K562 (cell line): ENCODE measurements at regions not wholly inside any gene's neighbourhood (a gene's known extent, or its start where the extent isn't known, plus 50 kb on each side); places are given as distances from the start of the nearest gene placed in this dataset.

Experiments used
- ATAC-seq: fragments of 200-7000 bp; cut with Tn5 transposase; 3 replicates; pipeline ENCODE4 v1.9.1; 2020; ENCODE audit warnings: moderate library complexity
- BruUV-seq: library from RNA; stranded (reverse); fragments of 400-500 nt; replicated peaks from 2 replicates; lab custom pipeline; 2021; lab: Mats Ljungman, UMichigan
- CTCF ChIA-PET: fragments of 300-600 bp; formaldehyde crosslinking; extraction: SDS; loops from one replicate; lab custom pipeline; 2021; ENCODE audit warnings: low intra/inter-chr PET ratio; lab: Yijun Ruan, JAX
- POLR2A ChIA-PET: fragments of 300-600, 350-650 bp; sonication (Branson Sonifier 250); formaldehyde crosslinking; extraction: SDS; loops from one replicate; lab custom pipeline; 2021; ENCODE audit warnings: antibody characterized with exemption, inconsistent platforms; lab: Yijun Ruan, JAX
- DNase-seq, 4 experiments: peaks; one replicate each; pipeline versions ENCODE4 v3.0.0 to v3.0.0-alpha.2; 2011 to 2018; ENCODE audit warnings: low spot score in 3 of 4, mixed read lengths in 3 of 4; ENCODE audit errors: extremely low read depth in 1 of 4
- FAIRE-seq: peaks from 2 replicates; lab custom pipeline; 2011; peaks lifted over from hg19 to GRCh38; lab: Jason Lieb, UNC
- H2AFZ ChIP-seq: 2 replicates; pipeline ENCODE4 v1.6.0; 2011; ENCODE audit warnings: low read depth, low read length, control low read depth, inconsistent platforms
- H3K27ac ChIP-seq: fragments of 200-600 bp; 3 replicates; pipeline ENCODE4 v1.8.0; 2011; ENCODE audit warnings: low read depth, mild to moderate bottlenecking, control low read depth, inconsistent platforms, low read length, moderate library complexity, mixed read lengths; ENCODE audit errors: extremely low read depth
- H3K27me3 ChIP-seq, 2 experiments: fragments of 300-600 bp in 1 of 2; 2 replicates in 1 of 2; 3 replicates in 1 of 2; pipeline versions ENCODE4 v1.6.0 to v1.8.0; 2011; ENCODE audit warnings: inconsistent platforms in 2 of 2, low read length in 2 of 2, mild to moderate bottlenecking in 1 of 2, mixed read lengths in 1 of 2, moderate library complexity in 1 of 2; ENCODE audit not compliant: control insufficient read depth in 2 of 2, insufficient read depth in 2 of 2
- H3K36me3 ChIP-seq: fragments of 300-600 bp; 3 replicates; pipeline ENCODE4 v1.8.0; 2011; ENCODE audit warnings: mild to moderate bottlenecking, low read length, inconsistent platforms; ENCODE audit not compliant: control insufficient read depth, insufficient read depth
- H3K4me1 ChIP-seq, 2 experiments: fragments of 200-600 bp in 1 of 2; replicated peaks in 1 of 2; 2 replicates in 1 of 2; 3 replicates in 1 of 2; pipeline versions ENCODE4 v1.5.1 to v1.8.0; 2011; ENCODE audit warnings: inconsistent platforms in 2 of 2, low read length in 2 of 2, mild to moderate bottlenecking in 1 of 2, mixed read lengths in 1 of 2, moderate library complexity in 1 of 2; ENCODE audit not compliant: control insufficient read depth in 2 of 2, insufficient read depth in 2 of 2
- H3K4me2 ChIP-seq: 2 replicates; pipeline ENCODE4 v1.6.1; 2011; ENCODE audit warnings: low read length, control low read depth, inconsistent platforms, mixed read lengths; ENCODE audit not compliant: insufficient read depth
- H3K4me3 ChIP-seq: fragments of 200-600 bp; sonication (generic), shearing (Covaris generic); 2 replicates; pipeline ENCODE4 v1.5.1; 2016; ENCODE audit warnings: control low read depth, inconsistent platforms
- H3K79me2 ChIP-seq: fragments of 200-600 bp; 3 replicates; pipeline ENCODE4 v1.8.0; 2011; ENCODE audit warnings: low read length, inconsistent platforms; ENCODE audit not compliant: control insufficient read depth, insufficient read depth
- H3K9ac ChIP-seq, 2 experiments: 2 replicates each; pipeline versions ENCODE4 v1.6.0 to v1.6.1; 2011; ENCODE audit warnings: low read depth in 2 of 2, low read length in 2 of 2, control low read depth in 1 of 2, inconsistent platforms in 1 of 2, mild to moderate bottlenecking in 1 of 2, mixed read lengths in 1 of 2; ENCODE audit not compliant: insufficient read depth in 1 of 2
- H3K9me1 ChIP-seq: one replicate; pipeline ENCODE4 v1.6.0; 2011; ENCODE audit warnings: inconsistent platforms, mild to moderate bottlenecking, low read length, moderate library complexity; ENCODE audit not compliant: control insufficient read depth, insufficient read depth
- H3K9me3 ChIP-seq: replicated peaks from 2 replicates; pipeline ENCODE4 v1.5.1; 2011; ENCODE audit warnings: low read depth, low read length, inconsistent platforms; ENCODE audit not compliant: control insufficient read depth, insufficient read depth
- H4K20me1 ChIP-seq: replicated peaks from 2 replicates; pipeline ENCODE4 v1.6.1; 2011; ENCODE audit warnings: low read length, inconsistent platforms, mixed read lengths; ENCODE audit not compliant: control insufficient read depth, insufficient read depth
- DNMT1 ChIP-seq: fragments of 450-650 bp; IDR thresholded peaks from 2 replicates; pipeline ENCODE4 v1.6.1; 2016; ENCODE audit warnings: antibody characterized with exemption, mild to moderate bottlenecking
- ETV5 ChIP-seq: sonication (generic); formaldehyde crosslinking; IDR thresholded peaks from 2 replicates; pipeline ENCODE4 v1.4.0; 2020; ENCODE audit warnings: low read depth, mild to moderate bottlenecking, missing genetic modification reagents
- EWSR1 ChIP-seq: fragments of 450-650 bp; IDR thresholded peaks from 2 replicates; pipeline ENCODE4 v1.6.1; 2018; ENCODE audit warnings: borderline replicate concordance, mild to moderate bottlenecking, low read depth, moderate library complexity; ENCODE audit not compliant: partially characterized antibody
- IRF1 ChIP-seq: sonication (generic); formaldehyde crosslinking; IDR thresholded peaks from 2 replicates; pipeline ENCODE4 v1.8.0; 2022; ENCODE audit warnings: missing genetic modification reagents, mild to moderate bottlenecking, borderline replicate concordance
- IRF9 ChIP-seq: fragments of 450-650 bp; IDR thresholded peaks from 2 replicates; pipeline ENCODE4 v1.6.1; 2016; ENCODE audit warnings: missing biosample characterization, missing genetic modification characterization
- MCM7 ChIP-seq, 2 experiments: fragments of 450-650 bp; IDR thresholded peaks; 2 replicates each; pipeline ENCODE4 v1.6.1; 2016 to 2018
- NCOA1 ChIP-seq: fragments of 450-650 bp; IDR thresholded peaks from 2 replicates; pipeline ENCODE4 v1.6.1; 2016; ENCODE audit warnings: low read depth
- NEUROD1 ChIP-seq: fragments of 150-350 bp; IDR thresholded peaks from 2 replicates; pipeline ENCODE4 v1.6.1; 2014; ENCODE audit warnings: borderline replicate concordance, low read length, low read depth; ENCODE audit not compliant: partially characterized antibody
- POLR2B ChIP-seq: fragments of 450-650 bp; IDR thresholded peaks from 2 replicates; pipeline ENCODE4 v1.6.1; 2018; ENCODE audit warnings: low read depth; ENCODE audit not compliant: partially characterized antibody
- RAD21 ChIP-seq, 2 experiments: fragments of 250-450 bp in 1 of 2; fragments of 450-650 bp in 1 of 2; sonication (Bioruptor Pico) in 1 of 2; formaldehyde crosslinking in 1 of 2; IDR thresholded peaks in 1 of 2; conservative IDR thresholded peaks in 1 of 2; 2 replicates each; pipeline versions ENCODE4 v1.4.0 to v1.8.0; 2020 to 2022; ENCODE audit warnings: mild to moderate bottlenecking in 2 of 2, moderate library complexity in 1 of 2
- SAFB ChIP-seq: fragments of 200-400 bp; formaldehyde crosslinking; IDR thresholded peaks from 2 replicates; pipeline ENCODE4 v1.6.1; 2017; ENCODE audit warnings: low read depth, low read length, borderline replicate concordance
- ZNF507 ChIP-seq: conservative IDR thresholded peaks from 2 replicates; pipeline ENCODE4 v1.6.1; 2017; ENCODE audit warnings: missing genetic modification characterization, missing compliant biosample characterization
- ZNF584 ChIP-seq: fragments of 200-800 bp; sonication (Bioruptor generic); IDR thresholded peaks from 2 replicates; pipeline ENCODE4 v1.6.1; 2016; ENCODE audit warnings: low read depth, mild to moderate bottlenecking, missing genetic modification characterization, missing compliant biosample characterization
- ZNF76 ChIP-seq: fragments of 250-450 bp; sonication (Bioruptor Pico); IDR thresholded peaks from 2 replicates; pipeline ENCODE4 v1.4.0; 2020; ENCODE audit warnings: mild to moderate bottlenecking, moderate library complexity, borderline replicate concordance
- whole genome bisulfite sequencing: fragments of 100-300 bp; shearing (Covaris generic); methylation state at CpG from one replicate; pipeline ENCODE4 v1.1.6; 2016; ENCODE audit warnings: low coverage, mixed read lengths; ENCODE audit not compliant: insufficient coverage; ENCODE audit errors: missing lambda C conversion rate; 5-methylcytosine and 5-hydroxymethylcytosine counted together
- in situ Hi-C: fragments of 300-500 bp; cut with MboI; formaldehyde crosslinking; loops from 4 replicates; pipeline ENCODE4 v1.15.0; 2018; ENCODE audit warnings: inconsistent platforms, mixed read lengths
- intact Hi-C: fragments of 100-400 bp; cut with micrococcal nuclease; formaldehyde crosslinking; loops from 2 replicates; pipeline ENCODE4 v1.14.2; 2022

- FAIRE-seq (no peak), DNase-seq (no peak), ATAC-seq (no peak)
- Histone ChIP-seq H3K9me1 (no peaks in the 10 kb centered on the region), H4K20me1 (no peaks in the 10 kb centered on the region), H3K9me3 (no peaks in the 10 kb centered on the region), H3K79me2 (no peaks in the 10 kb centered on the region), H3K4me1 (no peaks in the 10 kb centered on the region), H2AFZ (no peak overlapping the region), H3K4me2 (no peak overlapping the region), H3K27me3 (peaks cover 0 to 14% of the 10 kb centered on the region in 2 experiments; a peak in 2 of 5 replicates), H3K9ac (no peak overlapping the region), H3K4me3 (no peak overlapping the region), H3K27ac (no peak overlapping the region), H3K36me3 (no peaks in the 10 kb centered on the region)
- in situ Hi-C loops = no loop called here
- intact Hi-C loops = no loop called here
- 0% methylated on average over 3 of the region's 3 CpGs for WGBS
- POLR2A ChIA-PET = interaction anchor here (0.6 to 0.7 kb wide), 2 partner anchors 16 to 356 kb away, joined by 3 to 4 read pairs; no protein-coding TSS in a partner anchor
- CTCF ChIA-PET = no interaction called here
- no TSS peak for BruUV-seq
- TF ChIP-seq NEUROD1 = no peak
- no peak for TF ChIP-seq ZNF507 (tag)
- no peak for TF ChIP-seq SAFB
- TF ChIP-seq MCM7 (IDR thresholded peaks at IDR 0.05) = no peak
- no peak for TF ChIP-seq NCOA1
Measured at GRCh38 chr5:72035831-72036230, 71.4 kb upstream of the MAP1B start.

- no peaks in the 10 kb centered on the region for H4K20me1 ChIP-seq
- intact Hi-C loops (no loop called here), in situ Hi-C loops (no loop called here)
- no peaks in the 10 kb centered on the region for H3K4me1 ChIP-seq
- no peak overlapping the region for H2AFZ ChIP-seq
- no peak for ATAC-seq
- H3K27me3 ChIP-seq = peaks cover 0 to 7% of the 10 kb centered on the region in 2 experiments; a peak in 1 of 5 replicates
- WGBS = 0% methylated on average over 3 of the region's 3 CpGs
- BruUV-seq = no TSS peak
- no peaks in the 10 kb centered on the region for H3K36me3 ChIP-seq
- POLR2A ChIA-PET = interaction anchor here (0.7 kb wide), 1 partner anchor 922 kb away, joined by 3 read pairs; no protein-coding TSS in a partner anchor
- DNase-seq = no peak
- no peaks in the 10 kb centered on the region for H3K79me2 ChIP-seq
- H3K9ac ChIP-seq = no peak overlapping the region
- no peaks in the 10 kb centered on the region for H3K9me3 ChIP-seq
- FAIRE-seq = no peak
- no peak overlapping the region for H3K4me2 ChIP-seq
- no peak overlapping the region for H3K4me3 ChIP-seq
- CTCF ChIA-PET = no interaction called here
- H3K9me1 ChIP-seq = no peaks in the 10 kb centered on the region
- no peak overlapping the region for H3K27ac ChIP-seq
- TF ChIP-seq DNMT1 (no peak), IRF1 (CRISPR knock-in tag) (no peak), ZNF584 (CRISPR knock-in tag) (no peak), RAD21 (CRISPR knock-in tag; conservative IDR thresholded peaks at IDR 0.05 in 1 of 2, IDR thresholded peaks at IDR 0.05 in 1 of 2) (no peak), ETV5 (CRISPR knock-in tag) (no peak), POLR2B (no peak), EWSR1 (no peak), ZNF76 (CRISPR knock-in tag) (no peak), IRF9 (tag) (no peak)
Measured at GRCh38 chr5:72036951-72037350, 70.3 kb upstream of the MAP1B start.
